ENCODE measurements at regions not wholly inside any gene's neighbourhood (a gene's known extent, or its start where the extent isn't known, plus 50 kb on each side); places are given as distances from the start of the nearest gene placed in this dataset.

DNA sequence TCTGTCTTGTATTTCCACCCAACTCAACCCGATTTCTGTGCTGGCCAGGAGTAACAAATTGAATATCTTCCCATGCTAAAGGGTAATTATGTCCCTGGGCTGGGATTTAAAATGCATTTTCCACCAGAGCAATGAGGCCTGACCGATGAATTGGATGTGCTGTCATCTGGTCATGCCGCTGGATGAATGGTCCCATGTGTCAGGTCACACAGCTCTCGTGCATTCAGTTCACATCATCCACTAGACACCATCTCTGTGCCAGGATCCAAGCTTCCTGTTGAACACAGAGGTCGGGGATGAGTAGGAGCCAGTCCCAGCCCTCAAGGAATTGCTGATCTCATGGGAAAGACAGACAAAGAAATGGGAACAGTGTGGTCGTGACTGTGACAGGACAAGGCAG lies 200.8 kb downstream of the ADRA2A start:
- TF ChIP-seq MYC (IDR thresholded peaks at IDR 0.05; ENCODE audit: low read depth, low read length) (no peak), JUN (IDR thresholded peaks at IDR 0.05; ENCODE audit: borderline replicate concordance, insufficient read depth, insufficient read length, low read depth) (no peak), POLR2A (IDR thresholded peaks at IDR 0.05; ENCODE audit: low read depth, low read length) (no peak), POLR2AphosphoS5 (IDR thresholded peaks at IDR 0.05; ENCODE audit: insufficient read depth, low read depth, low read length) (no peak), EZH2 (IDR thresholded peaks at IDR 0.05; ENCODE audit: borderline replicate concordance, low read depth, low read length, severe bottlenecking) (no peak), FOS (IDR thresholded peaks at IDR 0.05; ENCODE audit: borderline replicate concordance, insufficient read depth, low read length) (no peak)
- TF ChIP-seq, protein P1, sequence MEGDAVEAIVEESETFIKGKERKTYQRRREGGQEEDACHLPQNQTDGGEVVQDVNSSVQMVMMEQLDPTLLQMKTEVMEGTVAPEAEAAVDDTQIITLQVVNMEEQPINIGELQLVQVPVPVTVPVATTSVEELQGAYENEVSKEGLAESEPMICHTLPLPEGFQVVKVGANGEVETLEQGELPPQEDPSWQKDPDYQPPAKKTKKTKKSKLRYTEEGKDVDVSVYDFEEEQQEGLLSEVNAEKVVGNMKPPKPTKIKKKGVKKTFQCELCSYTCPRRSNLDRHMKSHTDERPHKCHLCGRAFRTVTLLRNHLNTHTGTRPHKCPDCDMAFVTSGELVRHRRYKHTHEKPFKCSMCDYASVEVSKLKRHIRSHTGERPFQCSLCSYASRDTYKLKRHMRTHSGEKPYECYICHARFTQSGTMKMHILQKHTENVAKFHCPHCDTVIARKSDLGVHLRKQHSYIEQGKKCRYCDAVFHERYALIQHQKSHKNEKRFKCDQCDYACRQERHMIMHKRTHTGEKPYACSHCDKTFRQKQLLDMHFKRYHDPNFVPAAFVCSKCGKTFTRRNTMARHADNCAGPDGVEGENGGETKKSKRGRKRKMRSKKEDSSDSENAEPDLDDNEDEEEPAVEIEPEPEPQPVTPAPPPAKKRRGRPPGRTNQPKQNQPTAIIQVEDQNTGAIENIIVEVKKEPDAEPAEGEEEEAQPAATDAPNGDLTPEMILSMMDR (IDR thresholded peaks at IDR 0.05; ENCODE audit: extremely low read depth in 1 of 2, insufficient read depth in 1 of 2, low read depth in 1 of 2, low read length in 2 of 2): no peak

Data from endothelial cell of umbilical vein (primary cell).